ENCODE measurements at regions not wholly inside any gene's neighbourhood (a gene's known extent, or its start where the extent isn't known, plus 50 kb on each side); places are given as distances from the start of the nearest gene placed in this dataset.

GRCh38 chr2:236849508-236849907 lies 236.2 kb upstream of the COPS8 start:
- H3K27ac Mint-ChIP-seq (ENCODE audit: unreplicated experiment) = no peak overlapping the region
- H3K27me3 Mint-ChIP-seq (ENCODE audit: unreplicated experiment) = peaks cover 4% of the 10 kb centered on the region
- peaks cover 5% of the 10 kb centered on the region for H3K4me1 Mint-ChIP-seq (ENCODE audit: unreplicated experiment)
- no peak for TF ChIP-seq CTCF (IDR thresholded peaks at IDR 0.05)
- H3K4me3 Mint-ChIP-seq (ENCODE audit: unreplicated experiment) = no peak overlapping the region
- no peak for DNase-seq (ENCODE audit: extremely low spot score, unreplicated experiment)
- H3K36me3 Mint-ChIP-seq (ENCODE audit: unreplicated experiment) = peaks cover 2% of the 10 kb centered on the region
- H3K9me3 Mint-ChIP-seq (ENCODE audit: unreplicated experiment) = no peaks in the 10 kb centered on the region

- no peak overlapping the region for H3K27ac Mint-ChIP-seq (ENCODE audit: unreplicated experiment)
- no peak for DNase-seq (ENCODE audit: extremely low spot score, unreplicated experiment)
- TF ChIP-seq CTCF (IDR thresholded peaks at IDR 0.05) = no peak
- no peak overlapping the region for H3K4me3 Mint-ChIP-seq (ENCODE audit: unreplicated experiment)
- H3K9me3 Mint-ChIP-seq (ENCODE audit: unreplicated experiment) = no peaks in the 10 kb centered on the region
- H3K4me1 Mint-ChIP-seq (ENCODE audit: unreplicated experiment) = peaks cover 5% of the 10 kb centered on the region
- peaks cover 2% of the 10 kb centered on the region for H3K27me3 Mint-ChIP-seq (ENCODE audit: unreplicated experiment)
- H3K36me3 Mint-ChIP-seq (ENCODE audit: unreplicated experiment) = peaks cover 2% of the 10 kb centered on the region
These were observed 235.7 kb upstream of the COPS8 start for GRCh38 chr2:236849940-236850339.

- Mint-ChIP-seq H3K27me3 (ENCODE audit: unreplicated experiment) (no peaks in the 10 kb centered on the region), H3K4me1 (ENCODE audit: unreplicated experiment) (peaks cover 5% of the 10 kb centered on the region), H3K27ac (ENCODE audit: unreplicated experiment) (no peak overlapping the region), H3K9me3 (ENCODE audit: unreplicated experiment) (no peaks in the 10 kb centered on the region), H3K36me3 (ENCODE audit: unreplicated experiment) (peaks cover 2% of the 10 kb centered on the region), H3K4me3 (ENCODE audit: unreplicated experiment) (no peak overlapping the region)
- TF ChIP-seq CTCF (IDR thresholded peaks at IDR 0.05) = no peak
- no peak for DNase-seq (ENCODE audit: extremely low spot score, unreplicated experiment)
These were observed 234.5 kb upstream of the COPS8 start for GRCh38 chr2:236851187-236851586.

- TF ChIP-seq CTCF (IDR thresholded peaks at IDR 0.05) = no peak
- no peak overlapping the region for H3K4me3 Mint-ChIP-seq (ENCODE audit: unreplicated experiment)
These were observed 233.4 kb upstream of the COPS8 start for GRCh38 chr2:236852100-236852976.

GRCh38 chr2:236852977-236853374 lies 232.7 kb upstream of the COPS8 start:
- no peak overlapping the region for H3K4me3 Mint-ChIP-seq (ENCODE audit: unreplicated experiment)
- no peak overlapping the region for H3K27ac Mint-ChIP-seq (ENCODE audit: unreplicated experiment)
- no peaks in the 10 kb centered on the region for H3K27me3 Mint-ChIP-seq (ENCODE audit: unreplicated experiment)
- peaks cover 2% of the 10 kb centered on the region for H3K36me3 Mint-ChIP-seq (ENCODE audit: unreplicated experiment)
- no peak for DNase-seq (ENCODE audit: extremely low spot score, unreplicated experiment)
- H3K4me1 Mint-ChIP-seq (ENCODE audit: unreplicated experiment) = peaks cover 16% of the 10 kb centered on the region
- TF ChIP-seq CTCF (IDR thresholded peaks at IDR 0.05) = no peak
- H3K9me3 Mint-ChIP-seq (ENCODE audit: unreplicated experiment) = no peaks in the 10 kb centered on the region

More at GRCh38 chr2:236852100-236852976, 233.4 kb upstream of the COPS8 start:
- no peaks in the 10 kb centered on the region for H3K27me3 Mint-ChIP-seq (ENCODE audit: unreplicated experiment)
- peaks cover 14% of the 10 kb centered on the region for H3K4me1 Mint-ChIP-seq (ENCODE audit: unreplicated experiment)
- H3K9me3 Mint-ChIP-seq (ENCODE audit: unreplicated experiment) = no peaks in the 10 kb centered on the region
- H3K36me3 Mint-ChIP-seq (ENCODE audit: unreplicated experiment) = peaks cover 2% of the 10 kb centered on the region
- DNase-seq (ENCODE audit: extremely low spot score, unreplicated experiment) = no peak
- H3K27ac Mint-ChIP-seq (ENCODE audit: unreplicated experiment) = no peak overlapping the region

Data from osteocyte (in vitro differentiated cells).